H9 (cell line): ENCODE measurements at regions not wholly inside any gene's neighbourhood (a gene's known extent, or its start where the extent isn't known, plus 50 kb on each side); places are given as distances from the start of the nearest gene placed in this dataset.

Experiments used
- DNase-seq: peaks from one replicate; pipeline ENCODE4 v3.0.0-alpha.2; 2017
- H2AFZ ChIP-seq: one replicate; pipeline ENCODE4 v1.6.1; 2013; ENCODE audit warnings: mild to moderate bottlenecking, low read length, control low read depth, moderate library complexity
- H2AK5ac ChIP-seq: 2 replicates; pipeline ENCODE4 v1.6.1; 2013; ENCODE audit warnings: low read length, control low read depth, mixed read lengths; ENCODE audit not compliant: insufficient read length
- H2BK120ac ChIP-seq: one replicate; pipeline ENCODE4 v1.6.1; 2013; ENCODE audit warnings: low read depth, mild to moderate bottlenecking, low read length, control low read depth, inconsistent platforms; ENCODE audit not compliant: poor library complexity, severe bottlenecking
- H2BK12ac ChIP-seq: 2 replicates; pipeline ENCODE4 v1.6.1; 2013; ENCODE audit warnings: low read length, control low read depth, mixed read lengths, low read depth; ENCODE audit not compliant: insufficient read length
- H2BK15ac ChIP-seq: 2 replicates; pipeline ENCODE4 v1.6.1; 2013; ENCODE audit warnings: low read depth, low read length, control low read depth
- H2BK20ac ChIP-seq: one replicate; pipeline ENCODE4 v1.6.1; 2013; ENCODE audit warnings: low read depth, mild to moderate bottlenecking, low read length, control low read depth, inconsistent platforms; ENCODE audit not compliant: poor library complexity, severe bottlenecking
- H2BK5ac ChIP-seq: 2 replicates; pipeline ENCODE4 v1.6.1; 2013; ENCODE audit warnings: low read length, control low read depth, mixed read lengths; ENCODE audit not compliant: insufficient read length
- H3K14ac ChIP-seq: 2 replicates; pipeline ENCODE4 v1.6.1; 2013; ENCODE audit warnings: low read length, control low read depth; ENCODE audit not compliant: insufficient read depth
- H3K18ac ChIP-seq: 2 replicates; pipeline ENCODE4 v1.6.1; 2013; ENCODE audit warnings: low read depth, mild to moderate bottlenecking, mixed read lengths, low read length, control low read depth; ENCODE audit not compliant: insufficient read length
- H3K23ac ChIP-seq: 2 replicates; pipeline ENCODE4 v1.6.1; 2013; ENCODE audit warnings: low read length, control low read depth, mixed read lengths, low read depth; ENCODE audit not compliant: insufficient read length
- H3K23me2 ChIP-seq: 2 replicates; pipeline ENCODE4 v1.6.1; 2013; ENCODE audit warnings: low read depth, mild to moderate bottlenecking, mixed read lengths, low read length, control low read depth; ENCODE audit not compliant: insufficient read length, poor library complexity, severe bottlenecking
- H3K27ac ChIP-seq: 2 replicates; pipeline ENCODE4 v1.5.1; 2013; ENCODE audit warnings: low read length, control low read depth, mixed read lengths, low read depth; ENCODE audit not compliant: insufficient read length
- H3K27me3 ChIP-seq: 2 replicates; pipeline ENCODE4 v1.6.1; 2013; ENCODE audit warnings: low read length, control low read depth, inconsistent platforms; ENCODE audit not compliant: insufficient read depth
- H3K4ac ChIP-seq: 2 replicates; pipeline ENCODE4 v1.6.1; 2013; ENCODE audit warnings: low read depth, mild to moderate bottlenecking, control low read depth, inconsistent platforms, low read length, moderate library complexity
- H3K4me1 ChIP-seq: 2 replicates; pipeline ENCODE4 v1.6.1; 2013; ENCODE audit warnings: low read length, control low read depth, inconsistent platforms; ENCODE audit not compliant: insufficient read depth
- H3K4me2 ChIP-seq: 2 replicates; pipeline ENCODE4 v1.6.1; 2013; ENCODE audit warnings: low read length, control low read depth, mixed read lengths; ENCODE audit not compliant: insufficient read length, insufficient read depth
- H3K56ac ChIP-seq: 2 replicates; pipeline ENCODE4 v1.6.1; 2013; ENCODE audit warnings: low read depth, mild to moderate bottlenecking, mixed read lengths, low read length, control low read depth; ENCODE audit not compliant: insufficient read length
- H3K79me1 ChIP-seq: 2 replicates; pipeline ENCODE4 v1.6.1; 2013; ENCODE audit warnings: low read depth, mild to moderate bottlenecking, moderate library complexity, low read length, control low read depth, inconsistent platforms; ENCODE audit not compliant: insufficient read depth, poor library complexity, severe bottlenecking
- H3K79me2 ChIP-seq: 2 replicates; pipeline ENCODE4 v1.6.1; 2013; ENCODE audit warnings: low read length, control low read depth, inconsistent platforms; ENCODE audit not compliant: insufficient read depth
- H3K9ac ChIP-seq: 2 replicates; pipeline ENCODE4 v1.6.1; 2013; ENCODE audit warnings: low read length, control low read depth, mixed read lengths; ENCODE audit not compliant: insufficient read length; ENCODE audit errors: extremely low read depth
- H3K9me3 ChIP-seq: one replicate; pipeline ENCODE4 v1.6.1; 2013; ENCODE audit warnings: low read depth, low read length, inconsistent platforms; ENCODE audit not compliant: control insufficient read depth
- H3T11ph ChIP-seq: one replicate; pipeline ENCODE4 v1.6.1; 2013; ENCODE audit warnings: mild to moderate bottlenecking, low read length, control low read depth, inconsistent platforms
- H4K20me1 ChIP-seq: one replicate; pipeline ENCODE4 v1.6.1; 2013; ENCODE audit not compliant: control insufficient read depth, insufficient read length, insufficient read depth
- H4K5ac ChIP-seq: 2 replicates; pipeline ENCODE4 v1.6.1; 2013; ENCODE audit warnings: low read depth, mild to moderate bottlenecking, mixed read lengths, low read length, control low read depth; ENCODE audit not compliant: insufficient read length
- H4K8ac ChIP-seq: replicated peaks from 2 replicates; pipeline ENCODE4 v1.6.1; 2013; ENCODE audit warnings: low read length, control low read depth, mixed read lengths, low read depth; ENCODE audit not compliant: insufficient read length
- H4K91ac ChIP-seq: 2 replicates; pipeline ENCODE4 v1.6.1; 2013; ENCODE audit warnings: low read depth, mild to moderate bottlenecking, moderate library complexity, mixed read lengths, low read length, control low read depth; ENCODE audit not compliant: insufficient read length
- H3K27ac Mint-ChIP-seq, 3 experiments: 2 replicates in 2 of 3; 3 replicates in 1 of 3; pipeline ENCODE4 v1.8.0; 2020 to 2021; ENCODE audit warnings: mixed read lengths in 3 of 3, mild to moderate bottlenecking in 1 of 3, moderate library complexity in 1 of 3
- H3K27me3 Mint-ChIP-seq: 2 replicates; pipeline ENCODE4 v1.8.0; 2021; ENCODE audit warnings: low read depth, mild to moderate bottlenecking, moderate library complexity, mixed read lengths
- H3K36me3 Mint-ChIP-seq, 3 experiments: 2 replicates in 2 of 3; 3 replicates in 1 of 3; pipeline ENCODE4 v1.8.0; 2020 to 2021; ENCODE audit warnings: low read depth in 3 of 3, mixed read lengths in 3 of 3; ENCODE audit not compliant: insufficient read depth in 1 of 3
- H3K4me1 Mint-ChIP-seq, 2 experiments: 2 replicates each; pipeline ENCODE4 v1.8.0; 2020; ENCODE audit warnings: mixed read lengths in 2 of 2
- H3K4me3 Mint-ChIP-seq, 2 experiments: 2 replicates in 1 of 2; 3 replicates in 1 of 2; pipeline ENCODE4 v1.8.0; 2020 to 2021; ENCODE audit warnings: mild to moderate bottlenecking in 2 of 2, mixed read lengths in 2 of 2, moderate library complexity in 1 of 2
- H3K9me3 Mint-ChIP-seq, 2 experiments: 2 replicates in 1 of 2; 3 replicates in 1 of 2; pipeline ENCODE4 v1.8.0; 2020; ENCODE audit warnings: mild to moderate bottlenecking in 2 of 2, mixed read lengths in 2 of 2, moderate library complexity in 1 of 2
- WGBS: extraction: QIAGEN DNeasy Blood & Tissue Kit; methylation state at CpG from one replicate; pipeline ENCODE4 v1.1.7; 2013; ENCODE audit warnings: missing lambda C conversion rate, low lambda C conversion rate, mixed read lengths; ENCODE audit not compliant: insufficient read length; ENCODE audit errors: extremely low coverage; 5-methylcytosine and 5-hydroxymethylcytosine counted together
- TF ChIP-seq, protein P1 (sequence below): fragments of 200-600 bp; sonication (generic); conservative IDR thresholded peaks from 3 replicates; pipeline ENCODE4 v1.8.0; 2021; ENCODE audit warnings: antibody characterized with exemption, mild to moderate bottlenecking

DNA sequence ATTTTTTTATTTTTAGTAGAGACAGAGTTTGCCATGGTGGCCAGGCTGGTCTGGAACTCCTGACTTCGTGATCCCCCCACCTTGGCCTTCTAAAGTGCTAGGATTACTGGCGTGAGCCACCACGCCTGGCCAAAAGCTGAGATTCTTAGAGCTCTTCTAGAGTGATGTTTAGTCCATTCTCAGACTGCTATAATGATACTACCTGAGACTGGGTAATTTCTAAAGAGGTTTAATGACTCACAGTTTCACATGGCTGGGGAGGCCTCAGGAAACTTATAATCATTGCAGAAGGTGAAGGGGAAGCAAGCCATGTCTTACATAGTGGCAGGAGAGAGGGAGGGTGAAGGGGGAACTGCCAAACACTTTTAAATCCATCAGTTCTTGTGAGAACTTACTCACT is 1804.9 kb upstream of the LRRTM1 start:
- Histone ChIP-seq H2BK5ac (no peak overlapping the region), H3K27me3 (no peaks in the 10 kb centered on the region), H3K14ac (no peak overlapping the region), H3K18ac (no peak overlapping the region), H3T11ph (no peak overlapping the region), H3K23me2 (no peaks in the 10 kb centered on the region), H2BK15ac (no peak overlapping the region), H4K5ac (no peak overlapping the region), H2BK20ac (no peak overlapping the region), H3K23ac (no peak overlapping the region), H2AFZ (no peak overlapping the region), H2BK120ac (no peak overlapping the region), H2BK12ac (no peak overlapping the region), H4K8ac (no peak overlapping the region), H2AK5ac (no peak overlapping the region), H3K9me3 (no peaks in the 10 kb centered on the region), H3K79me1 (no peaks in the 10 kb centered on the region), H4K91ac (no peak overlapping the region), H3K9ac (no peak overlapping the region), H4K20me1 (no peaks in the 10 kb centered on the region), H3K27ac (no peak overlapping the region), H3K4me2 (no peak overlapping the region), H3K79me2 (no peaks in the 10 kb centered on the region), H3K4me1 (no peaks in the 10 kb centered on the region), H3K4ac (no peak overlapping the region), H3K56ac (no peak overlapping the region)
- Mint-ChIP-seq H3K4me3 (no peak overlapping the region), H3K27ac (no peak overlapping the region), H3K27me3 (no peaks in the 10 kb centered on the region), H3K4me1 (no peaks in the 10 kb centered on the region), H3K36me3 (peaks cover 0 to 5% (median 1%) of the 10 kb centered on the region in 3 experiments; a peak in 3 of 7 replicates), H3K9me3 (peaks cover 0 to 4% of the 10 kb centered on the region in 2 experiments; a peak in 2 of 5 replicates)
- no CpG with 5 or more reads among the region's 3 CpGs for WGBS
- TF ChIP-seq, protein P1, sequence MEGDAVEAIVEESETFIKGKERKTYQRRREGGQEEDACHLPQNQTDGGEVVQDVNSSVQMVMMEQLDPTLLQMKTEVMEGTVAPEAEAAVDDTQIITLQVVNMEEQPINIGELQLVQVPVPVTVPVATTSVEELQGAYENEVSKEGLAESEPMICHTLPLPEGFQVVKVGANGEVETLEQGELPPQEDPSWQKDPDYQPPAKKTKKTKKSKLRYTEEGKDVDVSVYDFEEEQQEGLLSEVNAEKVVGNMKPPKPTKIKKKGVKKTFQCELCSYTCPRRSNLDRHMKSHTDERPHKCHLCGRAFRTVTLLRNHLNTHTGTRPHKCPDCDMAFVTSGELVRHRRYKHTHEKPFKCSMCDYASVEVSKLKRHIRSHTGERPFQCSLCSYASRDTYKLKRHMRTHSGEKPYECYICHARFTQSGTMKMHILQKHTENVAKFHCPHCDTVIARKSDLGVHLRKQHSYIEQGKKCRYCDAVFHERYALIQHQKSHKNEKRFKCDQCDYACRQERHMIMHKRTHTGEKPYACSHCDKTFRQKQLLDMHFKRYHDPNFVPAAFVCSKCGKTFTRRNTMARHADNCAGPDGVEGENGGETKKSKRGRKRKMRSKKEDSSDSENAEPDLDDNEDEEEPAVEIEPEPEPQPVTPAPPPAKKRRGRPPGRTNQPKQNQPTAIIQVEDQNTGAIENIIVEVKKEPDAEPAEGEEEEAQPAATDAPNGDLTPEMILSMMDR: no peak
- DNase-seq: no peak
